Astrocyte of the hippocampus (primary cell): ENCODE measurements at regions not wholly inside any gene's neighbourhood (a gene's known extent, or its start where the extent isn't known, plus 50 kb on each side); places are given as distances from the start of the nearest gene placed in this dataset.

ENCODE experiments used
- DNase-seq: peaks from one replicate; pipeline ENCODE4 v3.0.0; 2011; ENCODE audit warnings: low read depth, low spot score

- no peak for DNase-seq
Measured at GRCh38 chr3:459311-459670, 262.7 kb downstream of the CHL1 start.

GRCh38 chr3:461006-461405, 264.4 kb downstream of the CHL1 start:
- no peak for DNase-seq

- no peak for DNase-seq
Measured at GRCh38 chr3:462851-463250, 266.3 kb downstream of the CHL1 start.

- DNase-seq = no peak
Measured at GRCh38 chr3:463252-464192, 267.0 kb downstream of the CHL1 start.

- no peak for DNase-seq
Measured at GRCh38 chr3:464255-464654, 267.7 kb downstream of the CHL1 start.

- DNase-seq = no peak
Measured at GRCh38 chr3:468172-468571, 271.6 kb downstream of the CHL1 start.

- no peak for DNase-seq
Measured at GRCh38 chr3:473033-473800, 276.7 kb downstream of the CHL1 start.

- no peak for DNase-seq
Measured at GRCh38 chr3:474828-475227, 278.3 kb downstream of the CHL1 start.

- no peak for DNase-seq
Measured at GRCh38 chr3:480070-480469, 283.5 kb downstream of the CHL1 start.

GRCh38 chr3:481111-481510, 284.5 kb downstream of the CHL1 start:
- DNase-seq = no peak

GRCh38 chr3:481680-482079, 285.1 kb downstream of the CHL1 start:
- no peak for DNase-seq

GRCh38 chr3:482479-482878, 285.9 kb downstream of the CHL1 start:
- no peak for DNase-seq

- DNase-seq = no peak
Measured at GRCh38 chr3:484341-484740, 287.8 kb downstream of the CHL1 start.

GRCh38 chr3:487614-488013, 291.1 kb downstream of the CHL1 start:
- DNase-seq = no peak

- DNase-seq = no peak
Measured at GRCh38 chr3:492586-493316, 296.2 kb downstream of the CHL1 start.

GRCh38 chr3:494190-494589, 297.6 kb downstream of the CHL1 start:
- DNase-seq = no peak

- no peak for DNase-seq
Measured at GRCh38 chr3:498487-498886, 301.9 kb downstream of the CHL1 start.

- DNase-seq = no peak
Measured at GRCh38 chr3:499001-499761, 302.6 kb downstream of the CHL1 start.

GRCh38 chr3:502486-502885, 305.9 kb downstream of the CHL1 start:
- no peak for DNase-seq

- DNase-seq = no peak
Measured at GRCh38 chr3:513301-513700, 316.7 kb downstream of the CHL1 start.

GRCh38 chr3:514192-514591, 317.6 kb downstream of the CHL1 start:
- peak; percentile 48 for DNase-seq
